HepG2 (cell line): ENCODE measurements at regions not wholly inside any gene's neighbourhood (a gene's known extent, or its start where the extent isn't known, plus 50 kb on each side); places are given as distances from the start of the nearest gene placed in this dataset.
A peak's percentile ranks its signal among the peaks of the same experiment; 100 is the strongest.

ENCODE experiments used
- ATF4 ChIP-seq, 2 experiments: fragments of 450-650 bp in 1 of 2; sonication (generic) in 1 of 2; formaldehyde crosslinking; IDR thresholded peaks; 2 replicates each; pipeline versions ENCODE4 v1.5.0 to v1.8.0; 2020 to 2022; ENCODE audit warnings: mild to moderate bottlenecking in 1 of 2, missing genetic modification reagents in 1 of 2
- ATF7 ChIP-seq, 2 experiments: fragments of 450-650 bp in 1 of 2; sonication (generic) in 1 of 2; formaldehyde crosslinking in 1 of 2; IDR thresholded peaks; 2 replicates each; pipeline versions ENCODE4 v1.4.0 to v1.6.1; 2016 to 2020; ENCODE audit warnings: antibody characterized with exemption in 1 of 2, mild to moderate bottlenecking in 1 of 2, missing genetic modification reagents in 1 of 2
- FOXP1 ChIP-seq, 2 experiments: fragments of 450-650 bp in 1 of 2; IDR thresholded peaks; 2 replicates each; pipeline ENCODE4 v1.6.1; 2017 to 2018; ENCODE audit warnings: antibody characterized with exemption in 1 of 2
- HNF4G ChIP-seq, 2 experiments: sonication (generic) in 1 of 2; formaldehyde crosslinking in 1 of 2; IDR thresholded peaks; 2 replicates each; pipeline versions ENCODE4 v1.4.0 to v1.6.1; 2011 to 2020; ENCODE audit warnings: borderline replicate concordance in 2 of 2, low read depth in 2 of 2, mild to moderate bottlenecking in 2 of 2, low read length in 1 of 2, missing genetic modification reagents in 1 of 2, moderate library complexity in 1 of 2
- HNRNPLL ChIP-seq: fragments of 200-400 bp; formaldehyde crosslinking; IDR thresholded peaks from 2 replicates; pipeline ENCODE4 v1.6.1; 2017; ENCODE audit warnings: mild to moderate bottlenecking, low read depth, low read length; ENCODE audit not compliant: poor library complexity, severe bottlenecking
- HOXD1 ChIP-seq: sonication (generic); formaldehyde crosslinking; IDR thresholded peaks from 2 replicates; pipeline ENCODE4 v1.5.0; 2020; ENCODE audit warnings: missing genetic modification reagents
- KAT8 ChIP-seq: IDR thresholded peaks from 2 replicates; pipeline ENCODE4 v1.6.1; 2016; ENCODE audit warnings: missing genetic modification reagents, missing compliant biosample characterization
- NCOA1 ChIP-seq: sonication (generic); formaldehyde crosslinking; IDR thresholded peaks from 2 replicates; pipeline ENCODE4 v1.9.0; 2021; ENCODE audit warnings: missing genetic modification reagents
- NR2F2 ChIP-seq: IDR thresholded peaks from 2 replicates; pipeline ENCODE4 v1.6.1; 2012; ENCODE audit warnings: low read depth, inconsistent platforms, borderline replicate concordance
- PITX1 ChIP-seq: sonication (generic); formaldehyde crosslinking; IDR thresholded peaks from 2 replicates; pipeline ENCODE4 v1.5.1; 2020; ENCODE audit warnings: mild to moderate bottlenecking, missing genetic modification reagents
- RFX5 ChIP-seq: IDR thresholded peaks from 2 replicates; pipeline ENCODE4 v1.6.1; 2011; ENCODE audit warnings: low read depth, low read length, improper control_type of control experiment
- RXRA ChIP-seq: sonication (generic); formaldehyde crosslinking; IDR thresholded peaks from 2 replicates; pipeline ENCODE4 v1.5.1; 2020; ENCODE audit warnings: missing genetic modification reagents
- SOX5 ChIP-seq: IDR thresholded peaks from 2 replicates; pipeline ENCODE4 v1.6.1; 2016; ENCODE audit warnings: borderline replicate concordance
- SOX6 ChIP-seq, 2 experiments: fragments of 450-650 bp in 1 of 2; sonication (generic) in 1 of 2; formaldehyde crosslinking in 1 of 2; IDR thresholded peaks; 2 replicates each; pipeline versions ENCODE4 v1.4.0 to v1.6.1; 2017 to 2020; ENCODE audit warnings: antibody characterized with exemption in 1 of 2, mild to moderate bottlenecking in 1 of 2, missing genetic modification reagents in 1 of 2
- TEAD3 ChIP-seq: optimal IDR thresholded peaks from 2 replicates; pipeline ENCODE3; 2016; ENCODE audit warnings: borderline replicate concordance
- TFDP1 ChIP-seq: IDR thresholded peaks from 2 replicates; pipeline ENCODE4 v1.6.1; 2016; ENCODE audit warnings: missing compliant biosample characterization, missing genetic modification reagents, borderline replicate concordance
- TFE3 ChIP-seq: IDR thresholded peaks from 2 replicates; pipeline ENCODE4 v1.6.1; 2016
- ZBTB34 ChIP-seq: sonication (generic); formaldehyde crosslinking; IDR thresholded peaks from 2 replicates; pipeline ENCODE4 v1.8.0; 2022; ENCODE audit warnings: mild to moderate bottlenecking, missing genetic modification reagents
- ZNF503 ChIP-seq: sonication (generic); formaldehyde crosslinking; IDR thresholded peaks from 2 replicates; pipeline ENCODE4 v1.4.0; 2020; ENCODE audit warnings: missing genetic modification reagents
- ZNF781 ChIP-seq: sonication (generic); formaldehyde crosslinking; IDR thresholded peaks from 2 replicates; pipeline ENCODE4 v1.5.1; 2020; ENCODE audit warnings: borderline replicate concordance, mild to moderate bottlenecking, missing genetic modification reagents; ENCODE audit errors: not compliant biosample characterization
- ZNF792 ChIP-seq: IDR thresholded peaks from 2 replicates; pipeline ENCODE4 v1.6.1; 2016

GRCh38 chr4:159046683-159047082, 56.2 kb upstream of the RAPGEF2 start (continued):
- TF ChIP-seq ZNF503 (CRISPR knock-in tag) (peak; percentile 27; the same call in 1 of the 2 replicates), ATF4 (CRISPR knock-in tag; IDR thresholded peaks at IDR 0.05) (peak in 1 of 2 experiments; percentile 64; a peak in 1 of 4 replicates), ZNF781 (CRISPR knock-in tag) (peak; percentile 24), HNRNPLL (no peak), PITX1 (peak; percentile 85), ATF7 (IDR thresholded peaks at IDR 0.05) (peak; percentile 2; the same call in 1 of the 2 replicates), ATF7 (CRISPR knock-in tag; IDR thresholded peaks at IDR 0.05) (no peak), ZNF792 (CRISPR knock-in tag) (peak; percentile 40; the same call in 1 of the 2 replicates), TFDP1 (CRISPR knock-in tag) (peak; percentile 59; the same call in 1 of the 2 replicates), FOXP1 (IDR thresholded peaks at IDR 0.05) (no peak), FOXP1 (CRISPR knock-in tag; IDR thresholded peaks at IDR 0.05) (peak; percentile 75; the same call in 1 of the 2 replicates), KAT8 (peak; percentile 81), NR2F2 (0 out of 2 replicates have a peak, but pooled peaks have one; percentile 44), TEAD3 (CRISPR knock-in tag) (peak; percentile 68), HNF4G (IDR thresholded peaks at IDR 0.05; ENCODE audit: borderline replicate concordance, low read depth, low read length) (peak; percentile 90), HNF4G (CRISPR knock-in tag; IDR thresholded peaks at IDR 0.05; ENCODE audit: borderline replicate concordance, low read depth) (peak; percentile 78; the same call in 1 of the 2 replicates), SOX5 (CRISPR knock-in tag) (peak; percentile 86), HOXD1 (CRISPR knock-in tag) (0 out of 2 replicates have a peak, but pooled peaks have one; percentile 27), RFX5 (no peak), RXRA (CRISPR knock-in tag) (peak; percentile 75; the same call in 1 of the 2 replicates), SOX6 (IDR thresholded peaks at IDR 0.05) (no peak), SOX6 (CRISPR knock-in tag; IDR thresholded peaks at IDR 0.05) (peak; percentile 86), TFE3 (peak; percentile 90), NCOA1 (CRISPR knock-in tag) (no peak), ZBTB34 (CRISPR knock-in tag) (peak; percentile 69; the same call in 1 of the 2 replicates)
